ENCODE measurements at regions not wholly inside any gene's neighbourhood (a gene's known extent, or its start where the extent isn't known, plus 50 kb on each side); places are given as distances from the start of the nearest gene placed in this dataset.
A peak's percentile ranks its signal among the peaks of the same experiment; 100 is the strongest.

- H3K9ac ChIP-seq (ENCODE audit: insufficient read depth in 1 of 2, low read length in 2 of 2), result no peak overlapping the region
- DNase-seq (peak; percentile 11 to 75 (median 73)), ATAC-seq (ENCODE audit: insufficient read depth, low FRiP score) (no peak)
- no peaks in the 10 kb centered on the region for H3K9me3 ChIP-seq (ENCODE audit: control insufficient read depth in 4 of 4, insufficient read depth in 3 of 4, low read length in 3 of 4)
- no peak overlapping the region for H3K4me3 ChIP-seq
- TF ChIP-seq CTCF (IDR thresholded peaks at IDR 0.05; ENCODE audit: control extremely low read depth, extremely low read depth), result no peak
- peaks cover 0 to 5% (median 0%) of the 10 kb centered on the region in 5 donors for H3K4me1 ChIP-seq (ENCODE audit: control insufficient read depth in 5 of 5, insufficient read depth in 5 of 5, low read length in 5 of 5)
- WGBS, 2 donors, result 47 to 72% methylated on average over 5 of the region's 5 CpGs
- no peaks in the 10 kb centered on the region for H3K36me3 ChIP-seq (ENCODE audit: control insufficient read depth in 4 of 4, insufficient read depth in 4 of 4, low read length in 4 of 4)
- H3K27ac ChIP-seq (ENCODE audit: low read depth in 1 of 2, low read length in 1 of 2), result peak overlapping the region in 1 of 2 donors; percentile 12
- H3K27me3 ChIP-seq (ENCODE audit: control insufficient read depth in 3 of 3, insufficient read depth in 3 of 3, low read length in 2 of 3), result no peaks in the 10 kb centered on the region
Measured at GRCh38 chrX:127030016-127030748, 210.7 kb downstream of the PRR32 start.

GRCh38 chrX:127037159-127037558 is 217.6 kb downstream of the PRR32 start:
- 42 to 79% methylated on average over 2 of the region's 2 CpGs for WGBS, 2 donors
- Histone ChIP-seq H3K27ac (ENCODE audit: low read depth in 1 of 2, low read length in 1 of 2) (no peak overlapping the region), H3K4me1 (ENCODE audit: control insufficient read depth in 5 of 5, insufficient read depth in 5 of 5, low read length in 5 of 5) (peaks cover 0 to 2% (median 0%) of the 10 kb centered on the region in 5 donors), H3K9me3 (ENCODE audit: control insufficient read depth in 4 of 4, insufficient read depth in 3 of 4, low read length in 3 of 4) (no peaks in the 10 kb centered on the region), H3K36me3 (ENCODE audit: control insufficient read depth in 4 of 4, insufficient read depth in 4 of 4, low read length in 4 of 4) (no peaks in the 10 kb centered on the region), H3K9ac (ENCODE audit: insufficient read depth in 1 of 2, low read length in 2 of 2) (no peak overlapping the region), H3K4me3 (no peak overlapping the region), H3K27me3 (ENCODE audit: control insufficient read depth in 3 of 3, insufficient read depth in 3 of 3, low read length in 2 of 3) (no peaks in the 10 kb centered on the region)
- no peak for TF ChIP-seq CTCF (IDR thresholded peaks at IDR 0.05; ENCODE audit: control extremely low read depth, extremely low read depth)
- ATAC-seq (ENCODE audit: insufficient read depth, low FRiP score), result no peak
- DNase-seq, result peak; percentile 14 to 73 (median 43)

GRCh38 chrX:127038065-127038464 is 218.5 kb downstream of the PRR32 start:
- Histone ChIP-seq H3K4me1 (ENCODE audit: control insufficient read depth in 5 of 5, insufficient read depth in 5 of 5, low read length in 5 of 5) (peaks cover 0 to 2% (median 0%) of the 10 kb centered on the region in 5 donors), H3K4me3 (no peak overlapping the region), H3K9me3 (ENCODE audit: control insufficient read depth in 4 of 4, insufficient read depth in 3 of 4, low read length in 3 of 4) (no peaks in the 10 kb centered on the region), H3K36me3 (ENCODE audit: control insufficient read depth in 4 of 4, insufficient read depth in 4 of 4, low read length in 4 of 4) (no peaks in the 10 kb centered on the region), H3K9ac (ENCODE audit: insufficient read depth in 1 of 2, low read length in 2 of 2) (no peak overlapping the region), H3K27ac (ENCODE audit: low read depth in 1 of 2, low read length in 1 of 2) (no peak overlapping the region), H3K27me3 (ENCODE audit: control insufficient read depth in 3 of 3, insufficient read depth in 3 of 3, low read length in 2 of 3) (no peaks in the 10 kb centered on the region)
- WGBS, 2 donors, result 14 to 46% methylated on average over 1 of the region's 1 CpG
- TF ChIP-seq CTCF (IDR thresholded peaks at IDR 0.05; ENCODE audit: control extremely low read depth, extremely low read depth), result no peak
- DNase-seq (peak in 2 of 3 donors; percentile 45 to 49), ATAC-seq (ENCODE audit: insufficient read depth, low FRiP score) (no peak)
